ENCODE measurements at regions not wholly inside any gene's neighbourhood (a gene's known extent, or its start where the extent isn't known, plus 50 kb on each side); places are given as distances from the start of the nearest gene placed in this dataset.
A peak's percentile ranks its signal among the peaks of the same experiment; 100 is the strongest.

DNA sequence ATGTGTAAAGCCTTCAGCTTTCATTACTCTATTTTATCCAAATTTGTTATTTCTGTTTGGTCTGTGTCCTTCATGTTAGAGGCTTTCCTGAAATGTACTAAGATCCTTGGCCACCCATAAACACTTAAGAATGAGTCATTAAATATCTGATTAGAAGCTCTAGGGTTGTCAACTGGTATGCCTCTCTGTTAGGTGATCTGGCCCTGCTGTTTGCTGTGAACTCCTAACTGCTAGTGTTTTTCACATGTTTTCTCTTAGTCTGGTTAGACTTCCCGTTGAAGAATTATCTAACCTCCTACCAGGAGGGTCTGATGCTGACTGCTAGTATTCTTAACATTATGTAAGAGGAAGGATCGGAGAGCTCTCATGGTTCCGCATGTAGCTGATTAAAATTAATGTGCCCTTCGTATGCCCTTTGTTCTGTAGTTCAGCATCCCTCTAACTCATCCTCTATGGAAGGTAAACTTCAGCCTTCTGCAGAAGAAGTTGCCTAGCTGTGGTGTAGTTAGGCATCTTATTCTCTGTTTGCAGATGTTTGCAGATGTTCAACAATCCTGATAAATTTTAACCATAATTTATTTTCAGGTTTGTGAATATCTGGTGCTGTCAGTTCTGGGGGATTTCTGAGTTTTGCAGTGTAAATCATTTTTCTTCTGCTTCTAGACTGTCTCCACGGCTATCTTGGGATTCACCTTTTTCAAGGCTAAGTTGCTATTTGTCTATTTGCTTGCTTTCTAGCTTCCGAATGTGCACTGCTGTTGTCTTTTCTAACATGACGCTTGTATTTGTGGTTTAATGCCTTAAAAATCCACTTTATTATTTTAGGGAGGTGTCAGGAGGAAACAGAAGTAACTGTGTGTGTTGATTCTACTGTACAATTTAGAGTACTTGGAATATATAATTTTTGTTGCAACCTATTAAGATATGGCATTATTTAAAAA is 207.2 kb upstream of the SPRY2 start:
- TF ChIP-seq CTCF (IDR thresholded peaks at IDR 0.05; ENCODE audit: extremely low read depth in 1 of 2, insufficient read depth in 1 of 2, low read depth in 1 of 2, low read length in 2 of 2) (no peak), GATA2 (IDR thresholded peaks at IDR 0.05; ENCODE audit: insufficient read depth, insufficient read length, low read depth, low read length) (peak; percentile 76), POLR2A (IDR thresholded peaks at IDR 0.05; ENCODE audit: low read depth, low read length) (no peak), EZH2 (IDR thresholded peaks at IDR 0.05; ENCODE audit: borderline replicate concordance, low read depth, low read length, severe bottlenecking) (no peak), POLR2AphosphoS5 (IDR thresholded peaks at IDR 0.05; ENCODE audit: insufficient read depth, low read depth, low read length) (no peak), JUN (IDR thresholded peaks at IDR 0.05; ENCODE audit: borderline replicate concordance, insufficient read depth, insufficient read length, low read depth) (peak; percentile 28), FOS (IDR thresholded peaks at IDR 0.05; ENCODE audit: borderline replicate concordance, insufficient read depth, low read length) (no peak), MYC (IDR thresholded peaks at IDR 0.05; ENCODE audit: low read depth, low read length) (no peak)
- TF ChIP-seq, protein P1, sequence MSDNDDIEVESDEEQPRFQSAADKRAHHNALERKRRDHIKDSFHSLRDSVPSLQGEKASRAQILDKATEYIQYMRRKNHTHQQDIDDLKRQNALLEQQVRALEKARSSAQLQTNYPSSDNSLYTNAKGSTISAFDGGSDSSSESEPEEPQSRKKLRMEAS (IDR thresholded peaks at IDR 0.05; ENCODE audit: insufficient read depth, insufficient read length) = no peak

Measured in endothelial cell of umbilical vein (primary cell).